ENCODE measurements at regions not wholly inside any gene's neighbourhood (a gene's known extent, or its start where the extent isn't known, plus 50 kb on each side); places are given as distances from the start of the nearest gene placed in this dataset.
"Not testable (repeated sequence)": the region's sequence is repeated elsewhere in the genome, so short reads cannot be mapped to it uniquely, and the experiment has no call there.

GRCh38 chrX:3882553-3882920 is 169.1 kb upstream of the PRKX start:
- DNase-seq (ENCODE audit: low read depth in 4 of 4, low spot score in 2 of 4): not testable (repeated sequence)

- not testable (repeated sequence) for DNase-seq (ENCODE audit: low read depth in 4 of 4, low spot score in 2 of 4)
Measured at GRCh38 chrX:3881898-3882552, 168.6 kb upstream of the PRKX start.

- not testable (repeated sequence) for DNase-seq (ENCODE audit: low read depth in 4 of 4, low spot score in 2 of 4)
Measured at GRCh38 chrX:3881255-3881895, 167.9 kb upstream of the PRKX start.

- not testable (repeated sequence) for DNase-seq (ENCODE audit: low read depth in 4 of 4, low spot score in 2 of 4)
Measured at GRCh38 chrX:3876393-3876792, 162.9 kb upstream of the PRKX start.

- not testable (repeated sequence) for DNase-seq (ENCODE audit: low read depth in 4 of 4, low spot score in 2 of 4)
Measured at GRCh38 chrX:3875638-3876037, 162.2 kb upstream of the PRKX start.

GRCh38 chrX:3872226-3872879 is 158.9 kb upstream of the PRKX start:
- DNase-seq (ENCODE audit: low read depth in 4 of 4, low spot score in 2 of 4): not testable (repeated sequence)

GRCh38 chrX:3867067-3867831 is 153.8 kb upstream of the PRKX start:
- DNase-seq (ENCODE audit: low read depth in 4 of 4, low spot score in 2 of 4): not testable (repeated sequence)

- not testable (repeated sequence) for DNase-seq (ENCODE audit: low read depth in 4 of 4, low spot score in 2 of 4)
Measured at GRCh38 chrX:3858332-3858731, 144.9 kb upstream of the PRKX start.

- not testable (repeated sequence) for DNase-seq (ENCODE audit: low read depth in 4 of 4, low spot score in 2 of 4)
Measured at GRCh38 chrX:3843522-3844145, 130.2 kb upstream of the PRKX start.

- not testable (repeated sequence) for DNase-seq (ENCODE audit: low read depth in 4 of 4, low spot score in 2 of 4)
Measured at GRCh38 chrX:3842822-3843521, 129.5 kb upstream of the PRKX start.

- not testable (repeated sequence) for DNase-seq (ENCODE audit: low read depth in 4 of 4, low spot score in 2 of 4)
Measured at GRCh38 chrX:3838754-3839153, 125.3 kb upstream of the PRKX start.

- DNase-seq (ENCODE audit: low read depth in 4 of 4, low spot score in 2 of 4): not testable (repeated sequence)
Measured at GRCh38 chrX:3837958-3838643, 124.7 kb upstream of the PRKX start.

GRCh38 chrX:3837211-3837610 is 123.8 kb upstream of the PRKX start:
- DNase-seq (ENCODE audit: low read depth in 4 of 4, low spot score in 2 of 4): not testable (repeated sequence)

GRCh38 chrX:3833761-3834542 is 120.5 kb upstream of the PRKX start:
- DNase-seq (ENCODE audit: low read depth in 4 of 4, low spot score in 2 of 4): not testable (repeated sequence)

GRCh38 chrX:3830020-3830419 is 116.6 kb upstream of the PRKX start:
- DNase-seq (ENCODE audit: low read depth in 4 of 4, low spot score in 2 of 4): not testable (repeated sequence)

GRCh38 chrX:3829041-3829531 is 115.6 kb upstream of the PRKX start:
- not testable (repeated sequence) for DNase-seq (ENCODE audit: low read depth in 4 of 4, low spot score in 2 of 4)

- not testable (repeated sequence) for DNase-seq (ENCODE audit: low read depth in 4 of 4, low spot score in 2 of 4)
Measured at GRCh38 chrX:3828378-3829040, 115.1 kb upstream of the PRKX start.

- not testable (repeated sequence) for DNase-seq (ENCODE audit: low read depth in 4 of 4, low spot score in 2 of 4)
Measured at GRCh38 chrX:3824008-3824407, 110.6 kb upstream of the PRKX start.

Measured in left renal cortex interstitium (tissue), 4 donors.